Epithelial cell of proximal tubule (primary cell): ENCODE measurements at regions not wholly inside any gene's neighbourhood (a gene's known extent, or its start where the extent isn't known, plus 50 kb on each side); places are given as distances from the start of the nearest gene placed in this dataset.
A peak's percentile ranks its signal among the peaks of the same experiment; 100 is the strongest.

Source experiments
- DNase-seq: peaks from one replicate; pipeline ENCODE4 v3.0.0-alpha.2; 2011; ENCODE audit warnings: low read depth
- H3K4me3 ChIP-seq: 2 replicates; pipeline ENCODE4 v1.5.1; 2011; ENCODE audit warnings: low read depth, mild to moderate bottlenecking, low read length
- TF ChIP-seq, protein P1 (sequence below): conservative IDR thresholded peaks from 2 replicates; pipeline ENCODE4 v1.5.1; 2012; ENCODE audit warnings: low read depth, mild to moderate bottlenecking, low read length

DNA sequence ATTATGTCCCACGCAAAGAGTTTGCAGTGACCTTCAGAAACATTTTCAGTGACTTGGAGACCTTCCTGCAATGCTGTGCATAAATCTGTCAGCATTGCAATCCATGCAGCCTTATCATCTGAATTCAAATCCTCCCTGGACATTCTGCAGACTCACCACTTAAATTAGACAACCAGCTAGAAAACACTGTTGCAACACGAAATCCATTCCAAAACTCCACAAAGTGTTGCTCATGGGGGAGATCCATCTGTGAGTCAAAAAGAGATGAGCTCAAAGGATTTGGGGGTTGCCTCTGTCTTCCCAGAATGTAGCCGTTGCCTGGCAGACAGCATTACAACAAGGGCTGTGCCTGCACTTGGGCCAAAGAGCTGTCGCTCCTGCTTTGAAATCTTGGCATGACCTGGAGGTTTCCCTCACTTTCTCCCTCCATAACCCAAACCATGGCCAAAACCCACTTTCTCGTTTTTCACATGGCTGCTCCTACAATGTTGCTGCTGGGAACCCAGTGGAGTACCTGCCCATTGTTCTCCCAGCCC is 163.5 kb upstream of the CDYL start:
- TF ChIP-seq, protein P1, sequence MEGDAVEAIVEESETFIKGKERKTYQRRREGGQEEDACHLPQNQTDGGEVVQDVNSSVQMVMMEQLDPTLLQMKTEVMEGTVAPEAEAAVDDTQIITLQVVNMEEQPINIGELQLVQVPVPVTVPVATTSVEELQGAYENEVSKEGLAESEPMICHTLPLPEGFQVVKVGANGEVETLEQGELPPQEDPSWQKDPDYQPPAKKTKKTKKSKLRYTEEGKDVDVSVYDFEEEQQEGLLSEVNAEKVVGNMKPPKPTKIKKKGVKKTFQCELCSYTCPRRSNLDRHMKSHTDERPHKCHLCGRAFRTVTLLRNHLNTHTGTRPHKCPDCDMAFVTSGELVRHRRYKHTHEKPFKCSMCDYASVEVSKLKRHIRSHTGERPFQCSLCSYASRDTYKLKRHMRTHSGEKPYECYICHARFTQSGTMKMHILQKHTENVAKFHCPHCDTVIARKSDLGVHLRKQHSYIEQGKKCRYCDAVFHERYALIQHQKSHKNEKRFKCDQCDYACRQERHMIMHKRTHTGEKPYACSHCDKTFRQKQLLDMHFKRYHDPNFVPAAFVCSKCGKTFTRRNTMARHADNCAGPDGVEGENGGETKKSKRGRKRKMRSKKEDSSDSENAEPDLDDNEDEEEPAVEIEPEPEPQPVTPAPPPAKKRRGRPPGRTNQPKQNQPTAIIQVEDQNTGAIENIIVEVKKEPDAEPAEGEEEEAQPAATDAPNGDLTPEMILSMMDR: no peak
- no peak overlapping the region for H3K4me3 ChIP-seq
- no peak for DNase-seq

DNA sequence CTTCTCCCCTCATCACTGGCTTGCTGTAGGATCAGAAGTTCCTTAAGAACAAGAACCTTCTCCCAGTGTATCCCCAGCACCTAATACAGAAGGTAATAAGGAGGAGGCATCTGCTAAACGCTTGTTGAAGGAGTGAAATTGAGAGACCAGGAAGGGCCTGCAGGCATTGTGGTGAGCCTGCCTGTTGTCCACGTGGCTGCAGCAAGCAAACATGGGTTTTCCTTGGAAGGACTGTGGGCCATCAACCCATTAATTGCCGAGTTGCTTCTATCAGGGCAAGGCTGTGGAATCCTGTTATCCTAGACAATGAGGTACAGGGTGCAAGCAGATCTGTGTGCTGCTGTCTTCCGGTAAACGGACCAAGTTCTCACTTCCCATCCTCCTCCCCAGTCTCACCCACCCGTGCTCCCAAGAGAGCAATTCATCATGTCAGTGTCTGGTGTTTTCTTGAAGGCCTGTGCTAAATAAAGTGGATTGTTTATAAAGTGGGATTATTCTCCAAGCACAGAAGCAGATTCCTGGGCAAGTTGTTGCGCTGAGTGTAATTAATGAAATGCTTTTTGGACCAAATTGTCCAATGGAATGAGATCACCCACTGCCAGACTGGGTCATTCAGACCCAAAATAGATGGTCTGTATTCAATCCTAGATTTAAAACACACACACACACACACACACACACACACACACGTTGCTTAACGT is 164.6 kb upstream of the CDYL start:
- no peak overlapping the region for H3K4me3 ChIP-seq
- TF ChIP-seq, protein P1: no peak
- no peak for DNase-seq

DNA sequence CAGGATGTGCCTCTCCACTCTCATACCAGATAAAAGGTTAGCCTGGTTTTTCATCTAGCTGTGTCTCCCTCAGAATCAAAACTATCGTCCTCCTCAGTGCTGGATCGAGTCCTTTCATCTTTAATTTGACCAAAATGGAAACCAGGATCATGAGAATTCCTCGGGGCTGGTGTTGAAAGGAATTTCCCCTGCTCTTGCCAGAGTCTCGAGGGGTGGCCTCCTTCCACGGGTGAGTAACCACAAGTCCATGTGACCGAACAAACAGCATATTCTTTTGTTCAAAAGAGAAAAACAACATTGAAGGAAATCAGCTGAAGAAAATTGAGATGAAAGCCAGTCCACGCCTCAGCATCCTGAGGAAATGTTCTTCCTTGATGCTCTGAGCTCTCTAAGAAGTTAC is 165.9 kb upstream of the CDYL start:
- TF ChIP-seq, protein P1: no peak
- no peak overlapping the region for H3K4me3 ChIP-seq
- peak; percentile 33 for DNase-seq

DNA sequence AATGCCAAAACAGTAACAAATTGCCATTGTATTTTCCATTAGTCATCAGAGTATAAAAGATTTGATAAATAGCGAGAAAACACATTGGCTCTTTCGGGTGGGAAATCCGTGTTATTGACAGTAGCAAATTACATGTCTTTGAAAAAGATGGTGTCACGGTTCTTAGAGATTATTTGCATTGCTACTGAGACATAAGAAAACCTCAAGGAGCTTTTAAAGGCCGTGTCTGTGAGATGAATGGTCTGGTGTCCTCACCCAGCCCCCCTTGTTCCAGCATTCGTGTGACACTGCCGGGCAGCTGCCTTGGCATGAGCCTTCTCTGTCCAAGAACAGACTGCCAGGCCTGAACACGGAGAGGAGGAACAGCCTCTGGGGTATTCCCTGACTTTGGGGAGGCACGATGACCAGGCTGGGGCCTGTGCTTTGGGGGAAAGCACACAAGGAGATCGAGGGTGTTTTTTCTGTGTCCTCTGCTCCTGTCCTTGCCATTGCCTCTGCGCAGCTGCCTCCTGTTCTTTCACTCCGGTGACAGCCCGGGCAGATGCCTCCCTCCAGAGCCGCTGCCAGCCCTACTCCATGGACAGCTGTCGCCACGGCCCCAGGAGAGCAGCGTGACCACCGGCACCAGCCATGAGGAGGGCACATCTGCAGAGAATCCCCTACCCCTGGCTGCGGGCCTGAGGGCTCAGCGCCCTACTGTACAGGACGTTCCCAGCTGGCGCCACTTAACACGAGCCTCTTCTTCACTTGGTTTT is 167.7 kb upstream of the CDYL start:
- H3K4me3 ChIP-seq: no peak overlapping the region
- TF ChIP-seq, protein P1: no peak
- no peak for DNase-seq

DNA sequence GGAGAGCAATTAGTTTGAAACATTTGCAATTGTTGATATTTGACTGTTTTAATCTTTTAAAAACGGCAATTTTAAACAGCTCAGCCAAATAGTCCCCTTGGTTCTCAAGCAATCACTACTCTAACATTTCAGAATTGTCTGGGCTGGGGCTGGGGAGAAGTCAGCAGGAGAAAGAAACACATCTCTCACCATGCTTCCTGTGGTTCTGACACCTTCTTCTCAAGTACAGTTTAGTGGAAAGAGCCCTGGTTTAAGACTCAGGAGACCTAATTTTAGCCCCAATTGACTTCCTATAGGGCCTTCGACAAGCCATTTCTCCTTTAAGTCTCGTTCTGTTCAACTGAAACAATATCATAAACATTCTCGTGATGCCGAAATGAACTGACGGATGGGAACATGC is 168.4 kb upstream of the CDYL start:
- no peak for DNase-seq
- H3K4me3 ChIP-seq: no peak overlapping the region
- TF ChIP-seq, protein P1: no peak

DNA sequence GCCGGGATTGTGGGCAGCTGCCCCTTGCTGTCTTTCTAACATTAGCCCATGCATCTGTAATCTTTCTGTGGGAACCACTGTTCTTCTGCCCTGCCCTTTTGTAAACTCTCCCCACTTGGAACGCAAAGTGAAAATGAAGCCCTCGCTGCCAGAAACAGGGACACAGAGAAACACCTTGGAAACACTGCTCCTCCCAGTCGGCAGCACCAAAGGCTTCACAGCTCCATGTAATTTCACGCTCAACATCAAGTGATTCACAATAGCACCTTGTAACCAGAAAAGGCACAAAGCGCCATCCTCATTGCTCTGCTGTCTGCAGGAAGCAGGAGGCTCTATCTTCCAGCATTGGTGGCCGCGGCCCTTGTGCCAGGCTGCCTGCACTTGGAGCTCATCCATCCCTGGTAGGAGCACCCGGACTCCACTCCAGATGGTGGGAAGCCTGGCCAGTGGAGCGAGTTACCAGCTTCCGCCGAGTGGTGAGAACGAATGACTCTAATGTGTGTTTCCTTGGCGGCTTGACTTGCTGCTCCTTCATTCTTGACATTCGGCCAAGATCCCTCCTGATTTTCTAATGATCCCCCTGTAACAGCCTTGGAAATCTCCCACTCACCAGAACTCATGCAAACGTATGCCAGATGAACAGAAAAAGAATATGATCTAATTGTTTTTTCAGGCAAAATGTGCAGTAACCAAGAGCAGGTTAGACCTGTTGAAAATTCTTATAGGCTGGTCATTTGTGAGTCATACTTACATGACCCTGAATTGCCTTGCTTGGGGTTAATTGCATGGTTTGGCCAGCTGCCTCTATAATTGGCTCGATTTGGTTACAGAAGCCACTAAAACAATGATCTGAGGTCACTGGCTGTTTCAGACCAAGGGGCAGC is 169.1 kb upstream of the CDYL start:
- H3K4me3 ChIP-seq: peak overlapping the region; percentile 17
- TF ChIP-seq, protein P1: no peak
- peak; percentile 93 for DNase-seq
